Astrocyte (in vitro differentiated cells and primary cell): ENCODE measurements at regions not wholly inside any gene's neighbourhood (a gene's known extent, or its start where the extent isn't known, plus 50 kb on each side); places are given as distances from the start of the nearest gene placed in this dataset.
"Not testable (repeated sequence)": the region's sequence is repeated elsewhere in the genome, so short reads cannot be mapped to it uniquely, and the experiment has no call there.

Experiments
- DNase-seq: peaks from one replicate; pipeline ENCODE4 v3.0.0-alpha.2; 2010; ENCODE audit warnings: low read depth
- FAIRE-seq: peaks from 2 replicates; lab custom pipeline; 2011; peaks lifted over from hg19 to GRCh38; lab: Jason Lieb, UNC
- H2AFZ ChIP-seq: 2 replicates; pipeline ENCODE4 v1.6.0; 2012; ENCODE audit warnings: low read depth, low read length, inconsistent platforms
- H3K27ac ChIP-seq: 2 replicates; pipeline ENCODE4 v1.5.1; 2011; ENCODE audit warnings: low read depth, low read length, inconsistent platforms
- H3K27me3 ChIP-seq: 2 replicates; pipeline ENCODE4 v1.6.0; 2011; ENCODE audit warnings: low read length, inconsistent platforms; ENCODE audit not compliant: insufficient read depth
- H3K36me3 ChIP-seq: 2 replicates; pipeline ENCODE4 v1.5.1; 2011; ENCODE audit warnings: low read length, inconsistent platforms; ENCODE audit not compliant: insufficient read depth
- H3K4me1 ChIP-seq: 2 replicates; pipeline ENCODE4 v1.5.1; 2011; ENCODE audit warnings: low read length, inconsistent platforms; ENCODE audit not compliant: insufficient read depth
- H3K4me2 ChIP-seq: 2 replicates; pipeline ENCODE4 v1.6.0; 2012; ENCODE audit warnings: low read length, inconsistent platforms
- H3K4me3 ChIP-seq: 2 replicates; pipeline ENCODE4 v1.5.1; 2011; ENCODE audit warnings: low read depth, mild to moderate bottlenecking, low read length, inconsistent platforms; ENCODE audit not compliant: insufficient read depth
- H3K79me2 ChIP-seq: 2 replicates; pipeline ENCODE4 v1.6.0; 2012; ENCODE audit warnings: mild to moderate bottlenecking, low read length, inconsistent platforms; ENCODE audit not compliant: insufficient read depth
- H3K9ac ChIP-seq: 2 replicates; pipeline ENCODE4 v1.6.0; 2012; ENCODE audit warnings: mild to moderate bottlenecking, low read length, inconsistent platforms
- H3K9me3 ChIP-seq: 2 replicates; pipeline ENCODE4 v1.5.1; 2012; ENCODE audit warnings: low read depth, mild to moderate bottlenecking, low read length, inconsistent platforms; ENCODE audit not compliant: insufficient read depth
- H4K20me1 ChIP-seq: 2 replicates; pipeline ENCODE4 v1.6.0; 2012; ENCODE audit warnings: low read length, inconsistent platforms; ENCODE audit not compliant: insufficient read depth
- H3K27ac Mint-ChIP-seq: one replicate; pipeline ENCODE4 v1.8.0; 2021; ENCODE audit warnings: mild to moderate bottlenecking, mixed read lengths; ENCODE audit not compliant: unreplicated experiment
- H3K27me3 Mint-ChIP-seq: one replicate; pipeline ENCODE4 v1.8.0; 2021; ENCODE audit warnings: low read depth, mixed read lengths; ENCODE audit not compliant: unreplicated experiment
- H3K36me3 Mint-ChIP-seq: one replicate; pipeline ENCODE4 v1.8.0; 2021; ENCODE audit warnings: low read depth, mixed read lengths; ENCODE audit not compliant: unreplicated experiment
- H3K4me1 Mint-ChIP-seq: one replicate; pipeline ENCODE4 v1.8.0; 2021; ENCODE audit warnings: low read depth, mixed read lengths; ENCODE audit not compliant: unreplicated experiment
- H3K4me3 Mint-ChIP-seq: one replicate; pipeline ENCODE4 v1.8.0; 2021; ENCODE audit warnings: mild to moderate bottlenecking, moderate library complexity, mixed read lengths; ENCODE audit not compliant: unreplicated experiment
- H3K9me3 Mint-ChIP-seq: one replicate; pipeline ENCODE4 v1.8.0; 2021; ENCODE audit warnings: mild to moderate bottlenecking, mixed read lengths; ENCODE audit not compliant: unreplicated experiment
- CTCF ChIP-seq: IDR thresholded peaks from 2 replicates; pipeline ENCODE4 v1.5.1; 2011; ENCODE audit warnings: low read depth, mild to moderate bottlenecking, inconsistent platforms, low read length, moderate library complexity; ENCODE audit not compliant: insufficient read depth
- EZH2 ChIP-seq: IDR thresholded peaks from 2 replicates; pipeline ENCODE4 v1.6.1; 2012; ENCODE audit warnings: mild to moderate bottlenecking, low read length, inconsistent platforms; ENCODE audit not compliant: insufficient read depth

GRCh38 chr16:22648141-22648540, 137.4 kb downstream of the NPIPB5 start:
- DNase-seq (no peak), FAIRE-seq (no peak)
- Mint-ChIP-seq H3K27me3 (peaks cover 2% of the 10 kb centered on the region), H3K4me1 (no peaks in the 10 kb centered on the region), H3K36me3 (no peaks in the 10 kb centered on the region), H3K27ac (no peak overlapping the region), H3K9me3 (no peaks in the 10 kb centered on the region), H3K4me3 (no peak overlapping the region)
- Histone ChIP-seq H3K36me3 (no peaks in the 10 kb centered on the region), H4K20me1 (no peaks in the 10 kb centered on the region), H3K4me1 (no peaks in the 10 kb centered on the region), H2AFZ (no peak overlapping the region), H3K9ac (no peak overlapping the region), H3K4me3 (no peak overlapping the region), H3K27me3 (peaks cover 30% of the 10 kb centered on the region), H3K79me2 (no peaks in the 10 kb centered on the region), H3K9me3 (no peaks in the 10 kb centered on the region), H3K4me2 (no peak overlapping the region), H3K27ac (no peak overlapping the region)
- no peak for TF ChIP-seq CTCF
- TF ChIP-seq EZH2 = no peak

GRCh38 chr16:22648941-22649340, 138.2 kb downstream of the NPIPB5 start:
- Mint-ChIP-seq H3K4me3 (no peak overlapping the region), H3K9me3 (no peaks in the 10 kb centered on the region), H3K36me3 (no peaks in the 10 kb centered on the region), H3K4me1 (no peaks in the 10 kb centered on the region), H3K27ac (no peak overlapping the region), H3K27me3 (peaks cover 2% of the 10 kb centered on the region)
- H3K4me1 ChIP-seq = no peaks in the 10 kb centered on the region
- no peaks in the 10 kb centered on the region for H3K79me2 ChIP-seq
- no peak overlapping the region for H3K4me3 ChIP-seq
- peaks cover 30% of the 10 kb centered on the region for H3K27me3 ChIP-seq
- FAIRE-seq = no peak
- H3K36me3 ChIP-seq = no peaks in the 10 kb centered on the region
- no peaks in the 10 kb centered on the region for H4K20me1 ChIP-seq
- TF ChIP-seq CTCF (no peak), EZH2 (no peak)
- H3K9ac ChIP-seq = no peak overlapping the region
- no peak overlapping the region for H2AFZ ChIP-seq
- DNase-seq = no peak
- no peaks in the 10 kb centered on the region for H3K9me3 ChIP-seq
- no peak overlapping the region for H3K4me2 ChIP-seq
- no peak overlapping the region for H3K27ac ChIP-seq

- H3K27ac ChIP-seq, H4K20me1 ChIP-seq, H3K4me3 Mint-ChIP-seq, DNase-seq, H3K36me3 Mint-ChIP-seq, H3K9ac ChIP-seq, H3K4me1 ChIP-seq, H2AFZ ChIP-seq, H3K27me3 Mint-ChIP-seq, FAIRE-seq, H3K9me3 ChIP-seq, H3K36me3 ChIP-seq, H3K4me3 ChIP-seq, H3K9me3 Mint-ChIP-seq, H3K4me2 ChIP-seq, H3K4me1 Mint-ChIP-seq, H3K79me2 ChIP-seq, H3K27ac Mint-ChIP-seq: not testable (repeated sequence)
- H3K27me3 ChIP-seq = peaks cover 23% of the 10 kb centered on the region
These were observed 140.6 kb downstream of the NPIPB5 start for GRCh38 chr16:22651111-22651817.
